ENCODE measurements at regions not wholly inside any gene's neighbourhood (a gene's known extent, or its start where the extent isn't known, plus 50 kb on each side); places are given as distances from the start of the nearest gene placed in this dataset.

DNA sequence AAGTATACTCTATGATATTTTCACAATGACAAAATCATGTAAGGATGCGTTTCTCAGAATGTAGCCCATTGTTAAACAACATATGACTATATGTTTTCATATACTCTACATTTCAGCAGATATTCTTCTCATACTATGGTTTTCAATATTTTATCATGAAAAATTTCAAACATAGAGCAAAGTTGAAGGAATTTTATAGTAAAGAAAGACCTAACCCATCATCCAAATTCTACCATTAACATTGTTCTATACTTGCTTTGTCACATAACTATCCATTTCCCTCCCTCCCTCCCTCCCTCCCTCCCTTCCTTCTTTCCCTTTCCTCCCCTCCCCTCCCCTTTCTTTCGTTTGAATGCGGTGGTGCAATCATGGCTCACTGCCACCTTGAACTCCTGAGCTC, 109.4 kb downstream of the FHIP1A start:
- TF ChIP-seq CTCF (IDR thresholded peaks at IDR 0.05; ENCODE audit: insufficient read depth, low read depth, low read length) (no peak), EZH2 (IDR thresholded peaks at IDR 0.05; ENCODE audit: insufficient read depth, low read length) (no peak)

Data from astrocyte (in vitro differentiated cells and primary cell).